ENCODE measurements at regions not wholly inside any gene's neighbourhood (a gene's known extent, or its start where the extent isn't known, plus 50 kb on each side); places are given as distances from the start of the nearest gene placed in this dataset.

- TF ChIP-seq CTCF (IDR thresholded peaks at IDR 0.05 in 2 of 3, conservative IDR thresholded peaks at IDR 0.05 in 1 of 3; ENCODE audit: insufficient read depth in 2 of 3, low read depth in 1 of 3, low read length in 3 of 3), result no peak
- TF ChIP-seq ZZZ3 (IDR thresholded peaks at IDR 0.05), result no peak
- TF ChIP-seq POLR2A (conservative IDR thresholded peaks at IDR 0.05), result no peak
- no peak for TF ChIP-seq SP1 (CRISPR knock-in tag; IDR thresholded peaks at IDR 0.05)
- TF ChIP-seq SMC3 (conservative IDR thresholded peaks at IDR 0.05; ENCODE audit: insufficient read depth, low read depth, low read length), result no peak
- no peak for TF ChIP-seq ZNF274 (IDR thresholded peaks at IDR 0.05; ENCODE audit: borderline replicate concordance, low read depth, low read length)
- no peak for TF ChIP-seq ZC3H11A (IDR thresholded peaks at IDR 0.05; ENCODE audit: low read depth, low read length)
- TF ChIP-seq, protein P1, sequence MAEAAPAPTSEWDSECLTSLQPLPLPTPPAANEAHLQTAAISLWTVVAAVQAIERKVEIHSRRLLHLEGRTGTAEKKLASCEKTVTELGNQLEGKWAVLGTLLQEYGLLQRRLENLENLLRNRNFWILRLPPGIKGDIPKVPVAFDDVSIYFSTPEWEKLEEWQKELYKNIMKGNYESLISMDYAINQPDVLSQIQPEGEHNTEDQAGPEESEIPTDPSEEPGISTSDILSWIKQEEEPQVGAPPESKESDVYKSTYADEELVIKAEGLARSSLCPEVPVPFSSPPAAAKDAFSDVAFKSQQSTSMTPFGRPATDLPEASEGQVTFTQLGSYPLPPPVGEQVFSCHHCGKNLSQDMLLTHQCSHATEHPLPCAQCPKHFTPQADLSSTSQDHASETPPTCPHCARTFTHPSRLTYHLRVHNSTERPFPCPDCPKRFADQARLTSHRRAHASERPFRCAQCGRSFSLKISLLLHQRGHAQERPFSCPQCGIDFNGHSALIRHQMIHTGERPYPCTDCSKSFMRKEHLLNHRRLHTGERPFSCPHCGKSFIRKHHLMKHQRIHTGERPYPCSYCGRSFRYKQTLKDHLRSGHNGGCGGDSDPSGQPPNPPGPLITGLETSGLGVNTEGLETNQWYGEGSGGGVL (CRISPR knock-in tag; IDR thresholded peaks at IDR 0.05), result no peak
- no peak for TF ChIP-seq MYBL2 (IDR thresholded peaks at IDR 0.05; ENCODE audit: low read depth)
- no peak for TF ChIP-seq MYBL2 (CRISPR knock-in tag; IDR thresholded peaks at IDR 0.05; ENCODE audit: borderline replicate concordance)
- no peak for TF ChIP-seq POLR2AphosphoS5 (IDR thresholded peaks at IDR 0.05; ENCODE audit: control insufficient read depth, insufficient read depth, low read depth, low read length)
- TF ChIP-seq HNRNPL (IDR thresholded peaks at IDR 0.05; ENCODE audit: low read depth, low read length), result no peak
Measured at GRCh38 chr15:61396235-61396919, 167.3 kb upstream of the RORA start.

All from K562 (cell line).